ENCODE measurements at regions not wholly inside any gene's neighbourhood (a gene's known extent, or its start where the extent isn't known, plus 50 kb on each side); places are given as distances from the start of the nearest gene placed in this dataset.

DNA sequence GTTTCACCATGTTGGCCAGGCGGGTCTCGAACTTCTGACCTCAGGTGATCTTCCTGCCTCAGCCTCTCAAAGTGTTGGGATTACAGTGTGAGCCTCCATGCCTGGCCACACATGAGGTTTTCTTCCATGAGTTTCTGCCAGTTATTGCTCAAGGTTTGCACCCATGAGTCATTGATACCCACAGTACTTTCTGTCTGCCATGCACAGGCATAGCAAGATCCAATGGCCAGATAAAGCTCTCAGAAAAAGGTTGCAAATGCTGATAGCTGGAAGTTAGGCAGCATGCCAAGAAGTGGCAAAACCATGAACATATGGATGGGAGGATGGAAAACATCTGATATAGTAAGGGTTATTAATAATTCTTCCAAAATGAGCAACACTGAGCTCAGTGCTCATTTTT, 298.7 kb upstream of the NRG3 start:
- TF ChIP-seq, protein P1, sequence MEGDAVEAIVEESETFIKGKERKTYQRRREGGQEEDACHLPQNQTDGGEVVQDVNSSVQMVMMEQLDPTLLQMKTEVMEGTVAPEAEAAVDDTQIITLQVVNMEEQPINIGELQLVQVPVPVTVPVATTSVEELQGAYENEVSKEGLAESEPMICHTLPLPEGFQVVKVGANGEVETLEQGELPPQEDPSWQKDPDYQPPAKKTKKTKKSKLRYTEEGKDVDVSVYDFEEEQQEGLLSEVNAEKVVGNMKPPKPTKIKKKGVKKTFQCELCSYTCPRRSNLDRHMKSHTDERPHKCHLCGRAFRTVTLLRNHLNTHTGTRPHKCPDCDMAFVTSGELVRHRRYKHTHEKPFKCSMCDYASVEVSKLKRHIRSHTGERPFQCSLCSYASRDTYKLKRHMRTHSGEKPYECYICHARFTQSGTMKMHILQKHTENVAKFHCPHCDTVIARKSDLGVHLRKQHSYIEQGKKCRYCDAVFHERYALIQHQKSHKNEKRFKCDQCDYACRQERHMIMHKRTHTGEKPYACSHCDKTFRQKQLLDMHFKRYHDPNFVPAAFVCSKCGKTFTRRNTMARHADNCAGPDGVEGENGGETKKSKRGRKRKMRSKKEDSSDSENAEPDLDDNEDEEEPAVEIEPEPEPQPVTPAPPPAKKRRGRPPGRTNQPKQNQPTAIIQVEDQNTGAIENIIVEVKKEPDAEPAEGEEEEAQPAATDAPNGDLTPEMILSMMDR (IDR thresholded peaks at IDR 0.05; ENCODE audit: poor library complexity): no peak
- TF ChIP-seq EZH2phosphoT487 (IDR thresholded peaks at IDR 0.05; ENCODE audit: low read depth, severe bottlenecking, unreplicated experiment): no peak
